Fibroblast of skin of scalp (primary cell): ENCODE measurements at regions not wholly inside any gene's neighbourhood (a gene's known extent, or its start where the extent isn't known, plus 50 kb on each side); places are given as distances from the start of the nearest gene placed in this dataset.
"Not testable (repeated sequence)": the region's sequence is repeated elsewhere in the genome, so short reads cannot be mapped to it uniquely, and the experiment has no call there.

Experiments used
- DNase-seq: peaks from one replicate; pipeline ENCODE4 v3.0.0-alpha.2; 2013

GRCh38 chr11:34830648-34831047 is 85.5 kb downstream of the APIP start:
- peak; percentile 3 for DNase-seq

GRCh38 chr11:34830035-34830434 is 86.1 kb downstream of the APIP start:
- DNase-seq, result no peak

GRCh38 chr11:34827228-34827627 is 89.0 kb downstream of the APIP start:
- no peak for DNase-seq

- no peak for DNase-seq
These were observed 89.8 kb downstream of the APIP start for GRCh38 chr11:34826384-34826726.

GRCh38 chr11:34825670-34826383 is 90.4 kb downstream of the APIP start:
- DNase-seq, result no peak

- DNase-seq, result no peak
These were observed 90.9 kb downstream of the APIP start for GRCh38 chr11:34825315-34825669.

- no peak for DNase-seq
These were observed 91.8 kb downstream of the APIP start for GRCh38 chr11:34824425-34824824.

GRCh38 chr11:34823639-34824038 is 92.5 kb downstream of the APIP start:
- DNase-seq, result no peak

GRCh38 chr11:34823197-34823596 is 93.0 kb downstream of the APIP start:
- DNase-seq, result no peak

- no peak for DNase-seq
These were observed 96.3 kb downstream of the APIP start for GRCh38 chr11:34819740-34820482.

- not testable (repeated sequence) for DNase-seq
These were observed 98.4 kb downstream of the APIP start for GRCh38 chr11:34817812-34818211.

- no peak for DNase-seq
These were observed 99.4 kb downstream of the APIP start for GRCh38 chr11:34816698-34817213.

- DNase-seq, result no peak
These were observed 103.1 kb downstream of the APIP start for GRCh38 chr11:34812905-34813576.

GRCh38 chr11:34811858-34812257 is 104.3 kb downstream of the APIP start:
- DNase-seq, result no peak

- no peak for DNase-seq
These were observed 106.0 kb downstream of the APIP start for GRCh38 chr11:34810107-34810562.

- no peak for DNase-seq
These were observed 106.7 kb downstream of the APIP start for GRCh38 chr11:34809191-34810106.

GRCh38 chr11:34806875-34807274 is 109.3 kb downstream of the APIP start:
- no peak for DNase-seq

GRCh38 chr11:34805937-34806336 is 110.2 kb downstream of the APIP start:
- no peak for DNase-seq

- DNase-seq, result no peak
These were observed 116.3 kb downstream of the APIP start for GRCh38 chr11:34799848-34800247.

GRCh38 chr11:34798985-34799384 is 117.2 kb downstream of the APIP start:
- DNase-seq, result no peak

GRCh38 chr11:34797497-34797896 is 118.7 kb downstream of the APIP start:
- DNase-seq, result not testable (repeated sequence)

- DNase-seq, result no peak
These were observed 120.5 kb downstream of the APIP start for GRCh38 chr11:34795641-34796040.
